ENCODE measurements at regions not wholly inside any gene's neighbourhood (a gene's known extent, or its start where the extent isn't known, plus 50 kb on each side); places are given as distances from the start of the nearest gene placed in this dataset.
"Not testable (repeated sequence)": the region's sequence is repeated elsewhere in the genome, so short reads cannot be mapped to it uniquely, and the experiment has no call there.

GRCh38 chr18:51503351-51503750 is 305.9 kb upstream of the MEX3C start:
- TF ChIP-seq ZNF384 (IDR thresholded peaks at IDR 0.05), result no peak
- no peak for TF ChIP-seq L3MBTL2 (conservative IDR thresholded peaks at IDR 0.05)
- no peak for TF ChIP-seq SP1 (IDR thresholded peaks at IDR 0.05)
- no peak for TF ChIP-seq FOXA1 (IDR thresholded peaks at IDR 0.05)
- TF ChIP-seq FOXK2 (IDR thresholded peaks at IDR 0.05), result no peak
- POLR2A ChIA-PET, result no interaction called here
- CTCF ChIA-PET, result no interaction called here
- DNase-seq (ENCODE audit: extremely low spot score), result no peak

GRCh38 chr18:51506811-51507210 is 309.3 kb upstream of the MEX3C start:
- ChIA-PET POLR2A (no interaction called here), CTCF (no interaction called here)
- DNase-seq (ENCODE audit: extremely low spot score), result no peak
- TF ChIP-seq FOXK2 (IDR thresholded peaks at IDR 0.05) (no peak), PKNOX1 (IDR thresholded peaks at IDR 0.05) (no peak), SP1 (IDR thresholded peaks at IDR 0.05) (no peak)

- CTCF ChIA-PET; DNase-seq (ENCODE audit: extremely low spot score); POLR2A ChIA-PET: not testable (repeated sequence)
Observed at GRCh38 chr18:51508410-51508809, 310.9 kb upstream of the MEX3C start.

- DNase-seq (ENCODE audit: extremely low spot score), result no peak
- TF ChIP-seq ELF4 (IDR thresholded peaks at IDR 0.05) (no peak), CTBP1 (IDR thresholded peaks at IDR 0.05; ENCODE audit: borderline replicate concordance) (no peak), SUZ12 (IDR thresholded peaks at IDR 0.05) (no peak)
- CTCF ChIA-PET, result no interaction called here
- POLR2A ChIA-PET, result no interaction called here
Observed at GRCh38 chr18:51510020-51510419, 312.5 kb upstream of the MEX3C start.

- TF ChIP-seq FOXM1 (IDR thresholded peaks at IDR 0.05; ENCODE audit: borderline replicate concordance) (no peak), SP1 (IDR thresholded peaks at IDR 0.05) (no peak), L3MBTL2 (conservative IDR thresholded peaks at IDR 0.05) (no peak), FOXA1 (IDR thresholded peaks at IDR 0.05) (no peak), PKNOX1 (IDR thresholded peaks at IDR 0.05) (no peak), HDGF (IDR thresholded peaks at IDR 0.05; ENCODE audit: borderline replicate concordance) (no peak), BHLHE40 (IDR thresholded peaks at IDR 0.05; ENCODE audit: borderline replicate concordance) (no peak), SUZ12 (IDR thresholded peaks at IDR 0.05) (no peak), NFRKB (IDR thresholded peaks at IDR 0.05) (no peak), CTBP1 (IDR thresholded peaks at IDR 0.05; ENCODE audit: borderline replicate concordance) (no peak), TARDBP (IDR thresholded peaks at IDR 0.05) (no peak), LEF1 (IDR thresholded peaks at IDR 0.05; ENCODE audit: borderline replicate concordance) (no peak), ARNT (IDR thresholded peaks at IDR 0.05) (no peak), ZNF384 (IDR thresholded peaks at IDR 0.05) (no peak), ELF4 (IDR thresholded peaks at IDR 0.05) (no peak), FOXK2 (IDR thresholded peaks at IDR 0.05) (no peak)
- DNase-seq (ENCODE audit: extremely low spot score), result no peak
- ChIA-PET CTCF (no interaction called here), POLR2A (no interaction called here)
Observed at GRCh38 chr18:51513517-51513916, 316.0 kb upstream of the MEX3C start.

GRCh38 chr18:51514128-51514527 is 316.6 kb upstream of the MEX3C start:
- ChIA-PET CTCF (no interaction called here), POLR2A (no interaction called here)
- DNase-seq (ENCODE audit: extremely low spot score), result no peak
- TF ChIP-seq SP1 (IDR thresholded peaks at IDR 0.05), result no peak
- no peak for TF ChIP-seq ZNF384 (IDR thresholded peaks at IDR 0.05)
- no peak for TF ChIP-seq FOXA1 (IDR thresholded peaks at IDR 0.05)
- TF ChIP-seq FOXM1 (IDR thresholded peaks at IDR 0.05; ENCODE audit: borderline replicate concordance), result no peak
- no peak for TF ChIP-seq ARNT (IDR thresholded peaks at IDR 0.05)
- no peak for TF ChIP-seq L3MBTL2 (conservative IDR thresholded peaks at IDR 0.05)
- no peak for TF ChIP-seq ELF4 (IDR thresholded peaks at IDR 0.05)
- no peak for TF ChIP-seq SUZ12 (IDR thresholded peaks at IDR 0.05)
- TF ChIP-seq NFRKB (IDR thresholded peaks at IDR 0.05), result no peak

- TF ChIP-seq SP1 (IDR thresholded peaks at IDR 0.05), result no peak
- no peak for TF ChIP-seq NFRKB (IDR thresholded peaks at IDR 0.05)
- TF ChIP-seq ARNT (IDR thresholded peaks at IDR 0.05), result no peak
- TF ChIP-seq ZNF384 (IDR thresholded peaks at IDR 0.05), result no peak
- TF ChIP-seq FOXK2 (IDR thresholded peaks at IDR 0.05), result no peak
- no peak for TF ChIP-seq L3MBTL2 (conservative IDR thresholded peaks at IDR 0.05)
- no peak for TF ChIP-seq BHLHE40 (IDR thresholded peaks at IDR 0.05; ENCODE audit: borderline replicate concordance)
- no peak for TF ChIP-seq CTBP1 (IDR thresholded peaks at IDR 0.05; ENCODE audit: borderline replicate concordance)
- no peak for TF ChIP-seq HDGF (IDR thresholded peaks at IDR 0.05; ENCODE audit: borderline replicate concordance)
- TF ChIP-seq PKNOX1 (IDR thresholded peaks at IDR 0.05), result no peak
- no peak for TF ChIP-seq SUZ12 (IDR thresholded peaks at IDR 0.05)
- TF ChIP-seq LEF1 (IDR thresholded peaks at IDR 0.05; ENCODE audit: borderline replicate concordance), result no peak
- TF ChIP-seq FOXM1 (IDR thresholded peaks at IDR 0.05; ENCODE audit: borderline replicate concordance), result no peak
- no peak for TF ChIP-seq ELF4 (IDR thresholded peaks at IDR 0.05)
- no peak for TF ChIP-seq TARDBP (IDR thresholded peaks at IDR 0.05)
- no peak for TF ChIP-seq FOXA1 (IDR thresholded peaks at IDR 0.05)
- no peak for DNase-seq (ENCODE audit: extremely low spot score)
- ChIA-PET CTCF (no interaction called here), POLR2A (no interaction called here)
Observed at GRCh38 chr18:51516478-51517038, 319.1 kb upstream of the MEX3C start.
